ENCODE measurements at regions not wholly inside any gene's neighbourhood (a gene's known extent, or its start where the extent isn't known, plus 50 kb on each side); places are given as distances from the start of the nearest gene placed in this dataset.
"Not testable (repeated sequence)": the region's sequence is repeated elsewhere in the genome, so short reads cannot be mapped to it uniquely, and the experiment has no call there.

- no peak overlapping the region for H3K4me3 Mint-ChIP-seq
- no peak for DNase-seq (ENCODE audit: low spot score in 2 of 2)
- H3K36me3 Mint-ChIP-seq, result no peaks in the 10 kb centered on the region
- no peaks in the 10 kb centered on the region for H3K4me1 Mint-ChIP-seq
- no peak for ATAC-seq (ENCODE audit: low read depth)
- no peak overlapping the region for H3K27ac Mint-ChIP-seq
- peaks cover 2% of the 10 kb centered on the region for H3K9me3 Mint-ChIP-seq
- H3K27me3 Mint-ChIP-seq, result no peaks in the 10 kb centered on the region
Observed at GRCh38 chr5:106640511-106640910, 1030.2 kb downstream of the EFNA5 start.

GRCh38 chr5:106639488-106639887 lies 1031.2 kb downstream of the EFNA5 start:
- H3K27me3 Mint-ChIP-seq, result no peaks in the 10 kb centered on the region

GRCh38 chr5:106637275-106637674 lies 1033.5 kb downstream of the EFNA5 start:
- no peaks in the 10 kb centered on the region for H3K36me3 Mint-ChIP-seq
- peaks cover 2% of the 10 kb centered on the region for H3K9me3 Mint-ChIP-seq
- H3K27me3 Mint-ChIP-seq, result no peaks in the 10 kb centered on the region
- DNase-seq (ENCODE audit: low spot score in 2 of 2) (no peak), ATAC-seq (ENCODE audit: low read depth) (no peak)
- no peak overlapping the region for H3K4me3 Mint-ChIP-seq
- H3K4me1 Mint-ChIP-seq, result no peaks in the 10 kb centered on the region
- H3K27ac Mint-ChIP-seq, result no peak overlapping the region

More at GRCh38 chr5:106639488-106639887, 1031.2 kb downstream of the EFNA5 start:
- no peaks in the 10 kb centered on the region for H3K4me1 Mint-ChIP-seq
- H3K9me3 Mint-ChIP-seq, result peaks cover 2% of the 10 kb centered on the region
- ATAC-seq (ENCODE audit: low read depth) (no peak), DNase-seq (ENCODE audit: low spot score in 2 of 2) (no peak)
- no peak overlapping the region for H3K27ac Mint-ChIP-seq
- H3K4me3 Mint-ChIP-seq, result no peak overlapping the region
- no peaks in the 10 kb centered on the region for H3K36me3 Mint-ChIP-seq

GRCh38 chr5:106634375-106634774 lies 1036.4 kb downstream of the EFNA5 start:
- ATAC-seq (ENCODE audit: low read depth), result no peak
- DNase-seq (ENCODE audit: low spot score in 2 of 2), result no peak
- Mint-ChIP-seq H3K27ac (no peak overlapping the region), H3K9me3 (peaks cover 2% of the 10 kb centered on the region), H3K27me3 (no peaks in the 10 kb centered on the region), H3K4me3 (no peak overlapping the region), H3K4me1 (no peaks in the 10 kb centered on the region), H3K36me3 (no peaks in the 10 kb centered on the region)

GRCh38 chr5:106633825-106634224 lies 1036.9 kb downstream of the EFNA5 start:
- no peaks in the 10 kb centered on the region for H3K36me3 Mint-ChIP-seq
- no peak for ATAC-seq (ENCODE audit: low read depth)
- no peak overlapping the region for H3K4me3 Mint-ChIP-seq
- no peaks in the 10 kb centered on the region for H3K4me1 Mint-ChIP-seq
- DNase-seq (ENCODE audit: low spot score in 2 of 2), result no peak
- no peak overlapping the region for H3K27ac Mint-ChIP-seq
- H3K9me3 Mint-ChIP-seq, result peaks cover 2% of the 10 kb centered on the region
- no peaks in the 10 kb centered on the region for H3K27me3 Mint-ChIP-seq

- H3K36me3 Mint-ChIP-seq; H3K4me3 Mint-ChIP-seq; H3K4me1 Mint-ChIP-seq; H3K27ac Mint-ChIP-seq; ATAC-seq (ENCODE audit: low read depth); DNase-seq (ENCODE audit: low spot score in 2 of 2); H3K27me3 Mint-ChIP-seq; H3K9me3 Mint-ChIP-seq: not testable (repeated sequence)
Observed at GRCh38 chr5:106628456-106628855, 1042.3 kb downstream of the EFNA5 start.

GRCh38 chr5:106610041-106610440 lies 1060.7 kb downstream of the EFNA5 start:
- DNase-seq (ENCODE audit: low spot score in 2 of 2) (no peak), ATAC-seq (ENCODE audit: low read depth) (no peak)
- Mint-ChIP-seq H3K4me1 (no peaks in the 10 kb centered on the region), H3K27ac (no peak overlapping the region), H3K27me3 (no peaks in the 10 kb centered on the region), H3K9me3 (no peaks in the 10 kb centered on the region), H3K4me3 (no peak overlapping the region), H3K36me3 (no peaks in the 10 kb centered on the region)

- no peak for DNase-seq (ENCODE audit: low spot score in 2 of 2)
- no peaks in the 10 kb centered on the region for H3K27me3 Mint-ChIP-seq
Observed at GRCh38 chr5:106601620-106602019, 1069.1 kb downstream of the EFNA5 start.

GRCh38 chr5:106600803-106601202 lies 1069.9 kb downstream of the EFNA5 start:
- Mint-ChIP-seq H3K4me3 (no peak overlapping the region), H3K27ac (no peak overlapping the region), H3K27me3 (no peaks in the 10 kb centered on the region), H3K36me3 (no peaks in the 10 kb centered on the region), H3K4me1 (no peaks in the 10 kb centered on the region), H3K9me3 (peaks cover 8% of the 10 kb centered on the region)
- DNase-seq (ENCODE audit: low spot score in 2 of 2) (no peak), ATAC-seq (ENCODE audit: low read depth) (no peak)

More at GRCh38 chr5:106601620-106602019, 1069.1 kb downstream of the EFNA5 start:
- no peak overlapping the region for H3K4me3 Mint-ChIP-seq
- ATAC-seq (ENCODE audit: low read depth), result no peak
- H3K36me3 Mint-ChIP-seq, result no peaks in the 10 kb centered on the region
- peaks cover 8% of the 10 kb centered on the region for H3K9me3 Mint-ChIP-seq
- H3K4me1 Mint-ChIP-seq, result no peaks in the 10 kb centered on the region
- no peak overlapping the region for H3K27ac Mint-ChIP-seq

GRCh38 chr5:106595864-106596263 lies 1074.9 kb downstream of the EFNA5 start:
- H3K4me3 Mint-ChIP-seq, result no peak overlapping the region
- DNase-seq (ENCODE audit: low spot score in 2 of 2), result no peak
- H3K27me3 Mint-ChIP-seq, result no peaks in the 10 kb centered on the region
- no peaks in the 10 kb centered on the region for H3K4me1 Mint-ChIP-seq
- H3K27ac Mint-ChIP-seq, result no peak overlapping the region
- no peaks in the 10 kb centered on the region for H3K36me3 Mint-ChIP-seq
- H3K9me3 Mint-ChIP-seq, result peaks cover 5% of the 10 kb centered on the region
- ATAC-seq (ENCODE audit: low read depth), result no peak

GRCh38 chr5:106584268-106584667 lies 1086.5 kb downstream of the EFNA5 start:
- no peak for ATAC-seq (ENCODE audit: low read depth)
- Mint-ChIP-seq H3K4me3 (no peak overlapping the region), H3K27me3 (no peaks in the 10 kb centered on the region), H3K9me3 (no peaks in the 10 kb centered on the region), H3K36me3 (no peaks in the 10 kb centered on the region), H3K4me1 (no peaks in the 10 kb centered on the region), H3K27ac (no peak overlapping the region)
- DNase-seq (ENCODE audit: low spot score in 2 of 2), result no peak

GRCh38 chr5:106578736-106579135 lies 1092.0 kb downstream of the EFNA5 start:
- DNase-seq (ENCODE audit: low spot score in 2 of 2) (no peak), ATAC-seq (ENCODE audit: low read depth) (no peak)
- no peaks in the 10 kb centered on the region for H3K9me3 Mint-ChIP-seq
- no peak overlapping the region for H3K4me3 Mint-ChIP-seq
- H3K36me3 Mint-ChIP-seq, result no peaks in the 10 kb centered on the region
- H3K27ac Mint-ChIP-seq, result no peak overlapping the region
- H3K27me3 Mint-ChIP-seq, result no peaks in the 10 kb centered on the region
- H3K4me1 Mint-ChIP-seq, result no peaks in the 10 kb centered on the region

GRCh38 chr5:106574820-106575219 lies 1095.9 kb downstream of the EFNA5 start:
- no peaks in the 10 kb centered on the region for H3K36me3 Mint-ChIP-seq
- H3K9me3 Mint-ChIP-seq, result peaks cover 3% of the 10 kb centered on the region
- no peaks in the 10 kb centered on the region for H3K4me1 Mint-ChIP-seq
- no peaks in the 10 kb centered on the region for H3K27me3 Mint-ChIP-seq
- ATAC-seq (ENCODE audit: low read depth) (no peak), DNase-seq (ENCODE audit: low spot score in 2 of 2) (no peak)
- no peak overlapping the region for H3K4me3 Mint-ChIP-seq
- H3K27ac Mint-ChIP-seq, result no peak overlapping the region

GRCh38 chr5:106566031-106566430 lies 1104.7 kb downstream of the EFNA5 start:
- H3K27me3 Mint-ChIP-seq, result no peaks in the 10 kb centered on the region
- no peaks in the 10 kb centered on the region for H3K36me3 Mint-ChIP-seq
- H3K4me1 Mint-ChIP-seq, result no peaks in the 10 kb centered on the region
- DNase-seq (ENCODE audit: low spot score in 2 of 2), result no peak
- H3K4me3 Mint-ChIP-seq, result no peak overlapping the region
- no peak overlapping the region for H3K27ac Mint-ChIP-seq
- no peak for ATAC-seq (ENCODE audit: low read depth)
- H3K9me3 Mint-ChIP-seq, result no peaks in the 10 kb centered on the region

GRCh38 chr5:106545325-106545724 lies 1125.4 kb downstream of the EFNA5 start:
- Mint-ChIP-seq H3K36me3 (no peaks in the 10 kb centered on the region), H3K27ac (no peak overlapping the region), H3K9me3 (peaks cover 2% of the 10 kb centered on the region), H3K27me3 (no peaks in the 10 kb centered on the region), H3K4me3 (no peak overlapping the region), H3K4me1 (no peaks in the 10 kb centered on the region)
- no peak for ATAC-seq (ENCODE audit: low read depth)
- no peak for DNase-seq (ENCODE audit: low spot score in 2 of 2)
